ENCODE measurements at regions not wholly inside any gene's neighbourhood (a gene's known extent, or its start where the extent isn't known, plus 50 kb on each side); places are given as distances from the start of the nearest gene placed in this dataset.

DNA sequence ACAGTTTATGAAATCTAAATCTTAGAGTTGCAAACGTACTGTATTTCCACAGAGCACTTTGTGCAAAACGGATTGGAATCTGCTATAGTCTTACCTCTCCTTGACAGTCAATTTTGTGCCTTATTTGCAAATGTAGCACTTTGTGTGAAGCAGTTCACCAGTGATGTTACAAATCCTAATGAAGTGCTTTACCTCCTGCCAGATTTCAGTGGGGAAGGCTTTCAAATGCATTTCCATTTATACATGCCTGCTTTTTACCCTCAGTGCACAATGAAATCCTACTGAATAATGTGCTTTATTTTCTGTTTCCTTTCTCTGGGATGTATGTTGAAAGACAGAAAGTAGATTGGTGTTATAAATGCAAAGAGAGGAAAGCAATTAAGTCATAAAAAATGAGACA, 2141.6 kb upstream of the C9orf72 start:
- DNase-seq (ENCODE audit: low read depth): no peak
- no peak for TF ChIP-seq CTCF (conservative IDR thresholded peaks at IDR 0.05; ENCODE audit: low read length)
- H3K4me3 ChIP-seq (ENCODE audit: low read length): no peak overlapping the region

DNA sequence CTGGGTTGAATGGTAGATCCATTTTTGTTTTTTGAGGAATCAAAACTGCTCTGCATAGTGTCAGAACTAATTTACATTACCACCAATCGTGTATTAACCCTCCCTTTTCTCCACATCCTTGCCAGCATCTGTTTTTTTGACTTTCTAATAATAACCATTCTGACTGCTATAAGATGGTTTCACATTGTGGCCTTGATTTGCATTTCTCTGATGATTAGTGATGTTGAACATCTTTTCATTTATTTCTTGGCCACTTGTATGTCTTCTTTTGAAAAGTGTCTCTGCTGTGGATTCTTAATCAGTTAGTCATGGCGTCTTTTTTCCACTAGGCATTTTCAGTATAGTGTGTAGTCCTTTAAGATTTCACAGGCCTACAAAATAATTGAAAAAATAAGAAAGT, 2144.3 kb upstream of the C9orf72 start:
- no peak overlapping the region for H3K4me3 ChIP-seq (ENCODE audit: low read length)
- no peak for DNase-seq (ENCODE audit: low read depth)
- no peak for TF ChIP-seq CTCF (conservative IDR thresholded peaks at IDR 0.05; ENCODE audit: low read length)

DNA sequence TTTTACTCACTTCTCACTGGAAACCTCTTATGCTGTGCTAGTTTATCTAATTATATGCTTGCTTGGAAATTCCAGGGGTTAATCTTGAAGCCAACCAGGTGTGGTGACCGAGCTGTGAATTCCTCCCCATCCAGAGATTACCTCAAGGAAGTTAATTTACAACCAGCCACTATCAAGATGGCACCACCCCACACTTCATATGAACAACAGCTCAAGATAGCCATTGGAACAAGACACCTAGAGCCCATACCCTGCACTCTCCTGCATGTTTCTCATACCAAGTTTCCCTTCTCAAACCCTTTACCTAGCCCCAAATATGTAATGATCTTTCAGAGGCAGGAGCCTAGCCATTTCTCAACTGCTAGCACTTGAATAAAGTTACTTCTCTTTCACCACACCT, 2156.9 kb upstream of the C9orf72 start:
- H3K4me3 ChIP-seq (ENCODE audit: low read length): no peak overlapping the region
- no peak for TF ChIP-seq CTCF (conservative IDR thresholded peaks at IDR 0.05; ENCODE audit: low read length)
- DNase-seq (ENCODE audit: low read depth): no peak

DNA sequence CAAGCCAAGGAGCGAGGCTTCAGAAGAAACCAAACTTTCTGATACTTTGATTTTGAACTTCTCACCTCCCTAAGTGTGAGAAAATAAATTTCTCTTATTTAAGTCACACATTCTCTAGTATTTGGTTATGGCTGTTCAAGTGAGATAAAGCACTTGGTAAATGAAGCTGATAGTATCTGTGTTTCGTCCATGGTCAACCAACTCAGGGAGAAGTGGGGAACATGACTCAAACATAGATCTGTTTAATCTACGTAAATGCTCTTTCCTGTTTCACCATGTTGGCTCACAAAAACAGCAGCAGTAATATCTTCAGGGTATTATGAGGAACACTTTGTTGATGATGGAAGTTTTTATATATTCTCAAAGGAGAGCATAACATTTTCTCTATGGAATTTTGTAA, 2167.2 kb upstream of the C9orf72 start:
- DNase-seq (ENCODE audit: low read depth): no peak
- no peak for TF ChIP-seq CTCF (conservative IDR thresholded peaks at IDR 0.05; ENCODE audit: low read length)
- H3K4me3 ChIP-seq (ENCODE audit: low read length): no peak overlapping the region

- no peak overlapping the region for H3K4me3 ChIP-seq (ENCODE audit: low read length)
- DNase-seq (ENCODE audit: low read depth): no peak
- TF ChIP-seq CTCF (conservative IDR thresholded peaks at IDR 0.05; ENCODE audit: low read length): no peak
Measured at GRCh38 chr9:29741169-29741568, 2167.9 kb upstream of the C9orf72 start.

DNA sequence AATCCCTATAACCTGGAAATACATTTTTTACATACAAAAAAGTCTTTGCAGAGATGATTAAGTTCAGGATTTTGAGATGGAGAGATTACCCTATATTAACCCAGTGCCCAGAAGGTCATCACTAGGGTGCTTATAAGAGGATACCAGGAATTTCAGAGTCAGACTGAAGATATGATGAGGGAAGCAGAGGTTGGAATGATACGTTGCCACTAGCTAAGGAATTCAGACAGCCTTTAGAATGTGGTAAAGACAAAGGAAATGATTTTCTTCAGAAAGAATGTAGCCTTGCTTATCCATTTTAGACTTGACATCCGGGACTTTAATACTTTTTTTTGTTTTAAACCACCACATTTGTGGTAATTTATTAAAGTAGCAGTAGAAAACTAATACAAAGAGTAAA, 2176.8 kb upstream of the C9orf72 start:
- no peak for TF ChIP-seq CTCF (conservative IDR thresholded peaks at IDR 0.05; ENCODE audit: low read length)
- H3K4me3 ChIP-seq (ENCODE audit: low read length): no peak overlapping the region
- DNase-seq (ENCODE audit: low read depth): no peak

- H3K4me3 ChIP-seq (ENCODE audit: low read length): no peak overlapping the region
- DNase-seq (ENCODE audit: low read depth): no peak
- no peak for TF ChIP-seq CTCF (conservative IDR thresholded peaks at IDR 0.05; ENCODE audit: low read length)
Measured at GRCh38 chr9:29751226-29751625, 2177.9 kb upstream of the C9orf72 start.

All from AG10803 (cell line).